OCI-LY1 (cell line): ENCODE measurements at regions not wholly inside any gene's neighbourhood (a gene's known extent, or its start where the extent isn't known, plus 50 kb on each side); places are given as distances from the start of the nearest gene placed in this dataset.

Experiments
- EZH2 ChIP-seq: fragments of 200-600 bp; sonication (generic), shearing (Covaris generic); IDR thresholded peaks from 2 replicates; pipeline ENCODE4 v1.8.0; 2017; ENCODE audit warnings: borderline replicate concordance, mixed run types, mild to moderate bottlenecking, antibody characterized with exemption, low read length, moderate library complexity, mixed read lengths
- TF ChIP-seq, protein P1 (sequence below): fragments of 200-600 bp; sonication (generic), shearing (Covaris generic); IDR thresholded peaks from 2 replicates; pipeline ENCODE4 v1.5.1; 2017; ENCODE audit warnings: mild to moderate bottlenecking, antibody characterized with exemption, low read length, moderate library complexity, mixed read lengths

GRCh38 chr4:144338148-144338547, 197.6 kb upstream of the GYPA start:
- no peak for TF ChIP-seq EZH2
- TF ChIP-seq, protein P1, sequence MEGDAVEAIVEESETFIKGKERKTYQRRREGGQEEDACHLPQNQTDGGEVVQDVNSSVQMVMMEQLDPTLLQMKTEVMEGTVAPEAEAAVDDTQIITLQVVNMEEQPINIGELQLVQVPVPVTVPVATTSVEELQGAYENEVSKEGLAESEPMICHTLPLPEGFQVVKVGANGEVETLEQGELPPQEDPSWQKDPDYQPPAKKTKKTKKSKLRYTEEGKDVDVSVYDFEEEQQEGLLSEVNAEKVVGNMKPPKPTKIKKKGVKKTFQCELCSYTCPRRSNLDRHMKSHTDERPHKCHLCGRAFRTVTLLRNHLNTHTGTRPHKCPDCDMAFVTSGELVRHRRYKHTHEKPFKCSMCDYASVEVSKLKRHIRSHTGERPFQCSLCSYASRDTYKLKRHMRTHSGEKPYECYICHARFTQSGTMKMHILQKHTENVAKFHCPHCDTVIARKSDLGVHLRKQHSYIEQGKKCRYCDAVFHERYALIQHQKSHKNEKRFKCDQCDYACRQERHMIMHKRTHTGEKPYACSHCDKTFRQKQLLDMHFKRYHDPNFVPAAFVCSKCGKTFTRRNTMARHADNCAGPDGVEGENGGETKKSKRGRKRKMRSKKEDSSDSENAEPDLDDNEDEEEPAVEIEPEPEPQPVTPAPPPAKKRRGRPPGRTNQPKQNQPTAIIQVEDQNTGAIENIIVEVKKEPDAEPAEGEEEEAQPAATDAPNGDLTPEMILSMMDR = no peak
